ENCODE measurements at regions not wholly inside any gene's neighbourhood (a gene's known extent, or its start where the extent isn't known, plus 50 kb on each side); places are given as distances from the start of the nearest gene placed in this dataset.

DNA sequence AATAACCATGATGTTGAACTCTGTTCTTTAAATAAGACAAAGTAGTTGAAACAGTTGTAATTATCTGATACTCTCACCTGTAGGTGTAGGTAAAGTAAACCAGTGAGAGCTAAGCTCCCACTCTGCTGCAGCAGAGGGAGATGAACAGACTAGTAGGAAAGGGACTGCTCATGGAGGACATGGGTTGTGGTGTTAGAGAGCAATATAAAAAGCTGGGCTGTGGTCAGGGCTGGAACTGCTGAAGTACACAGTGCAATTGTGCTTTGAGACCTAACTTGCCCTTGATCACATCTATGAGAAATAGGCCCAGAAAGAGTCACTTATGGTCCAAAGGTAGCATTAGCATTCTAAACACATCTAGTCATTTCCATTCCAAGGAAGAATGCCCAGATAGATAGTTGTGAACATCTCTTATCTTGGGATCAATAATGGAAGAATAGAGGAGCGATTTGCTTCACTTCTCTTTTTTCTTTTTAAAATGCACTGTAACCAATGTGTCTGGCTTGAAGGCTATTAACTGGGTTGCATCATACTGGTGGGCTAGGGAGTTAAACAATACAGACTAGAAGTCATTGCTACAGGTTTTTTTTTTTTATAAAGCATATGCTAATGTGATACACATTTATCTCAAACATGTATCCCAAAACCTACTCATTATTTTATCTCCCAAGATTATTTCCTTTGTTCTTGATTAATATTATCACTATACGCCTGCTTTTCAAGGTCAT is 251.3 kb upstream of the CENPE start:
- in situ Hi-C loops (cut with HindIII; ENCODE audit: low pct_unique_long_range_greater_than_20kb, low sequenced_read_pairs) (no loop called here), intact Hi-C loops (cut with micrococcal nuclease; ENCODE audit: unreplicated experiment) (no loop called here)
- H3K4me3 ChIP-seq (ENCODE audit: low read depth in 2 of 2, low read length in 2 of 2): no peak overlapping the region
- CTCF ChIA-PET: no interaction called here
- POLR2A ChIA-PET: no interaction called here
- no peaks in the 10 kb centered on the region for H3K27me3 ChIP-seq (ENCODE audit: control insufficient read depth, insufficient read depth, low read length)
- H3K9me3 ChIP-seq (ENCODE audit: control insufficient read depth, insufficient read depth, low read depth, low read length): no peaks in the 10 kb centered on the region
- DNase-seq (ENCODE audit: low read depth, low spot score) (no peak), ATAC-seq (no peak)
- BruUV-seq (replicated peaks): no TSS peak
- no peaks in the 10 kb centered on the region for H3K4me1 ChIP-seq (ENCODE audit: control insufficient read depth, insufficient read depth, low read length)
- TF ChIP-seq POLR2AphosphoS5 (IDR thresholded peaks at IDR 0.05; ENCODE audit: low read depth, low read length) (no peak), TCF7L2 (IDR thresholded peaks at IDR 0.05; ENCODE audit: low read depth, low read length) (no peak), SIN3A (IDR thresholded peaks at IDR 0.05; ENCODE audit: borderline replicate concordance, insufficient read depth, low read depth, low read length) (no peak)
- TF ChIP-seq, protein P1, sequence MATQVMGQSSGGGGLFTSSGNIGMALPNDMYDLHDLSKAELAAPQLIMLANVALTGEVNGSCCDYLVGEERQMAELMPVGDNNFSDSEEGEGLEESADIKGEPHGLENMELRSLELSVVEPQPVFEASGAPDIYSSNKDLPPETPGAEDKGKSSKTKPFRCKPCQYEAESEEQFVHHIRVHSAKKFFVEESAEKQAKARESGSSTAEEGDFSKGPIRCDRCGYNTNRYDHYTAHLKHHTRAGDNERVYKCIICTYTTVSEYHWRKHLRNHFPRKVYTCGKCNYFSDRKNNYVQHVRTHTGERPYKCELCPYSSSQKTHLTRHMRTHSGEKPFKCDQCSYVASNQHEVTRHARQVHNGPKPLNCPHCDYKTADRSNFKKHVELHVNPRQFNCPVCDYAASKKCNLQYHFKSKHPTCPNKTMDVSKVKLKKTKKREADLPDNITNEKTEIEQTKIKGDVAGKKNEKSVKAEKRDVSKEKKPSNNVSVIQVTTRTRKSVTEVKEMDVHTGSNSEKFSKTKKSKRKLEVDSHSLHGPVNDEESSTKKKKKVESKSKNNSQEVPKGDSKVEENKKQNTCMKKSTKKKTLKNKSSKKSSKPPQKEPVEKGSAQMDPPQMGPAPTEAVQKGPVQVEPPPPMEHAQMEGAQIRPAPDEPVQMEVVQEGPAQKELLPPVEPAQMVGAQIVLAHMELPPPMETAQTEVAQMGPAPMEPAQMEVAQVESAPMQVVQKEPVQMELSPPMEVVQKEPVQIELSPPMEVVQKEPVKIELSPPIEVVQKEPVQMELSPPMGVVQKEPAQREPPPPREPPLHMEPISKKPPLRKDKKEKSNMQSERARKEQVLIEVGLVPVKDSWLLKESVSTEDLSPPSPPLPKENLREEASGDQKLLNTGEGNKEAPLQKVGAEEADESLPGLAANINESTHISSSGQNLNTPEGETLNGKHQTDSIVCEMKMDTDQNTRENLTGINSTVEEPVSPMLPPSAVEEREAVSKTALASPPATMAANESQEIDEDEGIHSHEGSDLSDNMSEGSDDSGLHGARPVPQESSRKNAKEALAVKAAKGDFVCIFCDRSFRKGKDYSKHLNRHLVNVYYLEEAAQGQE (IDR thresholded peaks at IDR 0.05; ENCODE audit: insufficient read depth in 1 of 2, low read depth in 2 of 2, low read length in 1 of 2): no peak
- TF ChIP-seq, protein P2, sequence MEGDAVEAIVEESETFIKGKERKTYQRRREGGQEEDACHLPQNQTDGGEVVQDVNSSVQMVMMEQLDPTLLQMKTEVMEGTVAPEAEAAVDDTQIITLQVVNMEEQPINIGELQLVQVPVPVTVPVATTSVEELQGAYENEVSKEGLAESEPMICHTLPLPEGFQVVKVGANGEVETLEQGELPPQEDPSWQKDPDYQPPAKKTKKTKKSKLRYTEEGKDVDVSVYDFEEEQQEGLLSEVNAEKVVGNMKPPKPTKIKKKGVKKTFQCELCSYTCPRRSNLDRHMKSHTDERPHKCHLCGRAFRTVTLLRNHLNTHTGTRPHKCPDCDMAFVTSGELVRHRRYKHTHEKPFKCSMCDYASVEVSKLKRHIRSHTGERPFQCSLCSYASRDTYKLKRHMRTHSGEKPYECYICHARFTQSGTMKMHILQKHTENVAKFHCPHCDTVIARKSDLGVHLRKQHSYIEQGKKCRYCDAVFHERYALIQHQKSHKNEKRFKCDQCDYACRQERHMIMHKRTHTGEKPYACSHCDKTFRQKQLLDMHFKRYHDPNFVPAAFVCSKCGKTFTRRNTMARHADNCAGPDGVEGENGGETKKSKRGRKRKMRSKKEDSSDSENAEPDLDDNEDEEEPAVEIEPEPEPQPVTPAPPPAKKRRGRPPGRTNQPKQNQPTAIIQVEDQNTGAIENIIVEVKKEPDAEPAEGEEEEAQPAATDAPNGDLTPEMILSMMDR (IDR thresholded peaks at IDR 0.05): no peak
- H3K27ac ChIP-seq (ENCODE audit: low read length): no peak overlapping the region
- no peaks in the 10 kb centered on the region for H3K36me3 ChIP-seq (ENCODE audit: control insufficient read depth, insufficient read depth, low read length)

DNA sequence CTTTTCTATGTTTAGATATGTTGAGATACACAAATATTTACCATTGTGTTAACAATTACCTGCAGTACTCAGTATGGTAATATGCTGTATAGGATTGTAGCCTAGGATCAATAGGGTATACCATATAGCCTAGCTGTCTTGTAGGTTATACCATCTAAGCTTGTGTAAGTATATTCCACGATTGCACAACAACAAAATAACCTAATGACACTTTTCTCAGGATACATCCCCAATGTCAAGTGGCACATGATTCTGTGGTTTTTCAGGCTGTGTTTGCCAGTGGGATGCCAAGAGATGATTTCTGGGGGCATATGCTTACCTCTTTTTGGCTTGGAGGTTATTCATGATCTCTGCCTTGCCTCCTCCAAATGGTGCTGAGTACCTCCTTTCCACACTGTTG is 247.2 kb upstream of the CENPE start:
- Histone ChIP-seq H3K27ac (ENCODE audit: low read length) (no peak overlapping the region), H3K9me3 (ENCODE audit: control insufficient read depth, insufficient read depth, low read depth, low read length) (no peaks in the 10 kb centered on the region), H3K36me3 (ENCODE audit: control insufficient read depth, insufficient read depth, low read length) (no peaks in the 10 kb centered on the region), H3K4me3 (ENCODE audit: low read depth in 2 of 2, low read length in 2 of 2) (no peak overlapping the region), H3K27me3 (ENCODE audit: control insufficient read depth, insufficient read depth, low read length) (no peaks in the 10 kb centered on the region), H3K4me1 (ENCODE audit: control insufficient read depth, insufficient read depth, low read length) (no peaks in the 10 kb centered on the region)
- TF ChIP-seq, protein P1 (IDR thresholded peaks at IDR 0.05; ENCODE audit: insufficient read depth in 1 of 2, low read depth in 2 of 2, low read length in 1 of 2): no peak
- TF ChIP-seq POLR2AphosphoS5 (IDR thresholded peaks at IDR 0.05; ENCODE audit: low read depth, low read length) (no peak), TCF7L2 (IDR thresholded peaks at IDR 0.05; ENCODE audit: low read depth, low read length) (no peak), SIN3A (IDR thresholded peaks at IDR 0.05; ENCODE audit: borderline replicate concordance, insufficient read depth, low read depth, low read length) (no peak)
- intact Hi-C loops (cut with micrococcal nuclease; ENCODE audit: unreplicated experiment): no loop called here
- ChIA-PET POLR2A (no interaction called here), CTCF (no interaction called here)
- BruUV-seq (replicated peaks): no TSS peak
- in situ Hi-C loops (cut with HindIII; ENCODE audit: low pct_unique_long_range_greater_than_20kb, low sequenced_read_pairs): no loop called here
- no peak for ATAC-seq
- no peak for DNase-seq (ENCODE audit: low read depth, low spot score)
